ENCODE measurements at regions not wholly inside any gene's neighbourhood (a gene's known extent, or its start where the extent isn't known, plus 50 kb on each side); places are given as distances from the start of the nearest gene placed in this dataset.

- ChIA-PET CTCF (no interaction called here), POLR2A (no interaction called here)
- TF ChIP-seq ELF4 (IDR thresholded peaks at IDR 0.05) = no peak
- no peak for TF ChIP-seq SP1 (IDR thresholded peaks at IDR 0.05)
- TF ChIP-seq BHLHE40 (IDR thresholded peaks at IDR 0.05; ENCODE audit: borderline replicate concordance) = no peak
- no peak for TF ChIP-seq CTBP1 (IDR thresholded peaks at IDR 0.05; ENCODE audit: borderline replicate concordance)
- no peak for TF ChIP-seq SUZ12 (IDR thresholded peaks at IDR 0.05)
- TF ChIP-seq FOXK2 (IDR thresholded peaks at IDR 0.05) = no peak
- TF ChIP-seq FOXM1 (IDR thresholded peaks at IDR 0.05; ENCODE audit: borderline replicate concordance) = no peak
- no peak for TF ChIP-seq ARNT (IDR thresholded peaks at IDR 0.05)
- no peak for TF ChIP-seq FOXA1 (IDR thresholded peaks at IDR 0.05)
- DNase-seq (ENCODE audit: extremely low spot score) = no peak
Observed at GRCh38 chr1:30255111-30255724, 468.2 kb downstream of the MATN1 start.

GRCh38 chr1:30253807-30254440 lies 469.5 kb downstream of the MATN1 start:
- POLR2A ChIA-PET = interaction anchor here (1.2 kb wide), 1 partner anchor 1023 kb away, joined by 3 read pairs; no protein-coding TSS in a partner anchor
- CTCF ChIA-PET = no interaction called here
- TF ChIP-seq BHLHE40 (IDR thresholded peaks at IDR 0.05; ENCODE audit: borderline replicate concordance) (no peak), ELF4 (IDR thresholded peaks at IDR 0.05) (no peak), CTBP1 (IDR thresholded peaks at IDR 0.05; ENCODE audit: borderline replicate concordance) (no peak), FOXA1 (IDR thresholded peaks at IDR 0.05) (no peak), L3MBTL2 (conservative IDR thresholded peaks at IDR 0.05) (no peak), NFRKB (IDR thresholded peaks at IDR 0.05) (no peak), TARDBP (IDR thresholded peaks at IDR 0.05) (no peak), PKNOX1 (IDR thresholded peaks at IDR 0.05) (no peak), SUZ12 (IDR thresholded peaks at IDR 0.05) (no peak), ZNF384 (IDR thresholded peaks at IDR 0.05) (no peak), HDGF (IDR thresholded peaks at IDR 0.05; ENCODE audit: borderline replicate concordance) (no peak), LEF1 (IDR thresholded peaks at IDR 0.05; ENCODE audit: borderline replicate concordance) (no peak)

GRCh38 chr1:30253361-30253760 lies 470.0 kb downstream of the MATN1 start:
- TF ChIP-seq FOXK2 (IDR thresholded peaks at IDR 0.05) (no peak), ARNT (IDR thresholded peaks at IDR 0.05) (no peak), FOXM1 (IDR thresholded peaks at IDR 0.05; ENCODE audit: borderline replicate concordance) (no peak)
- ChIA-PET CTCF (no interaction called here), POLR2A (no interaction called here)
- DNase-seq (ENCODE audit: extremely low spot score) = no peak

More at GRCh38 chr1:30253807-30254440, 469.5 kb downstream of the MATN1 start:
- DNase-seq (ENCODE audit: extremely low spot score) = no peak

- ChIA-PET POLR2A (no interaction called here), CTCF (no interaction called here)
- no peak for TF ChIP-seq FOXM1 (IDR thresholded peaks at IDR 0.05; ENCODE audit: borderline replicate concordance)
- TF ChIP-seq CTBP1 (IDR thresholded peaks at IDR 0.05; ENCODE audit: borderline replicate concordance) = no peak
- no peak for TF ChIP-seq BHLHE40 (IDR thresholded peaks at IDR 0.05; ENCODE audit: borderline replicate concordance)
- no peak for TF ChIP-seq FOXA1 (IDR thresholded peaks at IDR 0.05)
- no peak for DNase-seq (ENCODE audit: extremely low spot score)
Observed at GRCh38 chr1:30250984-30251850, 472.2 kb downstream of the MATN1 start.

- ChIA-PET CTCF (no interaction called here), POLR2A (no interaction called here)
- TF ChIP-seq FOXM1 (IDR thresholded peaks at IDR 0.05; ENCODE audit: borderline replicate concordance) = no peak
- TF ChIP-seq SP1 (IDR thresholded peaks at IDR 0.05) = no peak
- TF ChIP-seq ELF4 (IDR thresholded peaks at IDR 0.05) = no peak
- TF ChIP-seq ARNT (IDR thresholded peaks at IDR 0.05) = no peak
- TF ChIP-seq FOXA1 (IDR thresholded peaks at IDR 0.05) = no peak
- DNase-seq (ENCODE audit: extremely low spot score) = no peak
Observed at GRCh38 chr1:30250338-30250983, 472.9 kb downstream of the MATN1 start.

GRCh38 chr1:30249446-30250337 lies 473.7 kb downstream of the MATN1 start:
- no peak for DNase-seq (ENCODE audit: extremely low spot score)
- ChIA-PET POLR2A (no interaction called here), CTCF (interaction anchor here (1.0 kb wide), 1 partner anchor 17 kb away, joined by 3 read pairs; no protein-coding TSS in a partner anchor)
- no peak for TF ChIP-seq HDGF (IDR thresholded peaks at IDR 0.05; ENCODE audit: borderline replicate concordance)
- TF ChIP-seq SUZ12 (IDR thresholded peaks at IDR 0.05) = no peak
- no peak for TF ChIP-seq ELF4 (IDR thresholded peaks at IDR 0.05)
- TF ChIP-seq ZNF384 (IDR thresholded peaks at IDR 0.05) = no peak
- TF ChIP-seq FOXA1 (IDR thresholded peaks at IDR 0.05) = no peak
- no peak for TF ChIP-seq FOXM1 (IDR thresholded peaks at IDR 0.05; ENCODE audit: borderline replicate concordance)
